ENCODE measurements at regions not wholly inside any gene's neighbourhood (a gene's known extent, or its start where the extent isn't known, plus 50 kb on each side); places are given as distances from the start of the nearest gene placed in this dataset.

GRCh38 chr18:30889519-30890301 lies 152.8 kb downstream of the DSC3 start:
- Histone ChIP-seq H3K27ac (ENCODE audit: low read depth in 2 of 2, low read length in 2 of 2) (no peak overlapping the region), H3K27me3 (ENCODE audit: control insufficient read depth, insufficient read depth, low read length) (no peaks in the 10 kb centered on the region), H3K4me3 (ENCODE audit: low read length in 3 of 3) (no peak overlapping the region), H3K36me3 (ENCODE audit: control insufficient read depth in 2 of 3, insufficient read depth in 3 of 3, low read length in 3 of 3) (no peaks in the 10 kb centered on the region), H3K9ac (ENCODE audit: low read length in 3 of 3) (no peak overlapping the region), H3K9me3 (ENCODE audit: control insufficient read depth in 2 of 3, insufficient read depth in 1 of 3, low read length in 3 of 3) (no peaks in the 10 kb centered on the region), H3K4me1 (ENCODE audit: control insufficient read depth in 2 of 3, insufficient read depth in 2 of 3, low read depth in 1 of 3, low read length in 3 of 3) (no peaks in the 10 kb centered on the region)
- peak in 3 of 5 donors; percentile 11 to 66 (median 56) for DNase-seq
- intact Hi-C loops (cut with DNase I), result no loop called here
- no peak for FAIRE-seq
- TF ChIP-seq CTCF (IDR thresholded peaks at IDR 0.05; ENCODE audit: borderline replicate concordance, extremely low read depth, insufficient read depth), result no peak

GRCh38 chr18:30888344-30888743 lies 154.2 kb downstream of the DSC3 start:
- FAIRE-seq, result no peak

GRCh38 chr18:30886998-30887397 lies 155.5 kb downstream of the DSC3 start:
- no peaks in the 10 kb centered on the region for H3K4me1 ChIP-seq (ENCODE audit: control insufficient read depth in 2 of 3, insufficient read depth in 2 of 3, low read depth in 1 of 3, low read length in 3 of 3)
- FAIRE-seq, result no peak

More at GRCh38 chr18:30888344-30888743, 154.2 kb downstream of the DSC3 start:
- no peak overlapping the region for H3K4me3 ChIP-seq (ENCODE audit: low read length in 3 of 3)
- no peaks in the 10 kb centered on the region for H3K4me1 ChIP-seq (ENCODE audit: control insufficient read depth in 2 of 3, insufficient read depth in 2 of 3, low read depth in 1 of 3, low read length in 3 of 3)
- H3K9me3 ChIP-seq (ENCODE audit: control insufficient read depth in 2 of 3, insufficient read depth in 1 of 3, low read length in 3 of 3), result no peaks in the 10 kb centered on the region
- intact Hi-C loops (cut with DNase I), result no loop called here
- DNase-seq, result no peak
- no peak overlapping the region for H3K27ac ChIP-seq (ENCODE audit: low read depth in 2 of 2, low read length in 2 of 2)
- H3K36me3 ChIP-seq (ENCODE audit: control insufficient read depth in 2 of 3, insufficient read depth in 3 of 3, low read length in 3 of 3), result no peaks in the 10 kb centered on the region
- no peaks in the 10 kb centered on the region for H3K27me3 ChIP-seq (ENCODE audit: control insufficient read depth, insufficient read depth, low read length)
- no peak overlapping the region for H3K9ac ChIP-seq (ENCODE audit: low read length in 3 of 3)
- TF ChIP-seq CTCF (IDR thresholded peaks at IDR 0.05; ENCODE audit: borderline replicate concordance, extremely low read depth, insufficient read depth), result no peak

More at GRCh38 chr18:30886998-30887397, 155.5 kb downstream of the DSC3 start:
- Histone ChIP-seq H3K27ac (ENCODE audit: low read depth in 2 of 2, low read length in 2 of 2) (no peak overlapping the region), H3K9ac (ENCODE audit: low read length in 3 of 3) (no peak overlapping the region), H3K27me3 (ENCODE audit: control insufficient read depth, insufficient read depth, low read length) (no peaks in the 10 kb centered on the region), H3K4me3 (ENCODE audit: low read length in 3 of 3) (no peak overlapping the region), H3K36me3 (ENCODE audit: control insufficient read depth in 2 of 3, insufficient read depth in 3 of 3, low read length in 3 of 3) (no peaks in the 10 kb centered on the region), H3K9me3 (ENCODE audit: control insufficient read depth in 2 of 3, insufficient read depth in 1 of 3, low read length in 3 of 3) (no peaks in the 10 kb centered on the region)
- no peak for DNase-seq
- no peak for TF ChIP-seq CTCF (IDR thresholded peaks at IDR 0.05; ENCODE audit: borderline replicate concordance, extremely low read depth, insufficient read depth)
- intact Hi-C loops (cut with DNase I), result no loop called here
